Activated CD4-positive, alpha-beta T cell treated with anti-CD3 and anti-CD28 coated beads, Interleukin-2, Interleukin-4, amounts not matched to agents 100 ng/mL and 50 ng/mL, durations not matched to agents 16 hours and 8 hours (primary cell): ENCODE measurements at regions not wholly inside any gene's neighbourhood (a gene's known extent, or its start where the extent isn't known, plus 50 kb on each side); places are given as distances from the start of the nearest gene placed in this dataset.
"Not testable (repeated sequence)": the region's sequence is repeated elsewhere in the genome, so short reads cannot be mapped to it uniquely, and the experiment has no call there.

Experiments used
- DNase-seq: peaks from one replicate; pipeline ENCODE4 v3.0.0-alpha.2; 2020; ENCODE audit warnings: low spot score

- DNase-seq = no peak
Observed at GRCh38 chr4:19596342-19596741, 655.4 kb upstream of the SLIT2 start.

GRCh38 chr4:19592391-19592790, 659.3 kb upstream of the SLIT2 start:
- no peak for DNase-seq

GRCh38 chr4:19583827-19584569, 667.7 kb upstream of the SLIT2 start:
- no peak for DNase-seq

- DNase-seq = no peak
Observed at GRCh38 chr4:19580095-19580494, 671.6 kb upstream of the SLIT2 start.

- DNase-seq = no peak
Observed at GRCh38 chr4:19579608-19580007, 672.1 kb upstream of the SLIT2 start.

- DNase-seq = no peak
Observed at GRCh38 chr4:19577097-19577496, 674.6 kb upstream of the SLIT2 start.

- no peak for DNase-seq
Observed at GRCh38 chr4:19575924-19576323, 675.8 kb upstream of the SLIT2 start.

GRCh38 chr4:19566041-19566440, 685.7 kb upstream of the SLIT2 start:
- DNase-seq = no peak

- no peak for DNase-seq
Observed at GRCh38 chr4:19562456-19562855, 689.2 kb upstream of the SLIT2 start.

- no peak for DNase-seq
Observed at GRCh38 chr4:19557161-19557560, 694.5 kb upstream of the SLIT2 start.

- DNase-seq = not testable (repeated sequence)
Observed at GRCh38 chr4:19556276-19556675, 695.4 kb upstream of the SLIT2 start.

- no peak for DNase-seq
Observed at GRCh38 chr4:19547463-19547862, 704.2 kb upstream of the SLIT2 start.

GRCh38 chr4:19544446-19545125, 707.1 kb upstream of the SLIT2 start:
- DNase-seq = no peak

GRCh38 chr4:19540859-19541540, 710.7 kb upstream of the SLIT2 start:
- no peak for DNase-seq

GRCh38 chr4:19539201-19539600, 712.5 kb upstream of the SLIT2 start:
- no peak for DNase-seq

- DNase-seq = no peak
Observed at GRCh38 chr4:19534159-19534558, 717.5 kb upstream of the SLIT2 start.

GRCh38 chr4:19531906-19532848, 719.5 kb upstream of the SLIT2 start:
- DNase-seq = no peak

GRCh38 chr4:19523964-19524363, 727.7 kb upstream of the SLIT2 start:
- DNase-seq = no peak

- DNase-seq = no peak
Observed at GRCh38 chr4:19522966-19523365, 728.7 kb upstream of the SLIT2 start.

GRCh38 chr4:19520939-19521520, 730.7 kb upstream of the SLIT2 start:
- no peak for DNase-seq

GRCh38 chr4:19514276-19515070, 737.2 kb upstream of the SLIT2 start:
- no peak for DNase-seq
